Right cardiac atrium (tissue), 5 donors: ENCODE measurements at regions not wholly inside any gene's neighbourhood (a gene's known extent, or its start where the extent isn't known, plus 50 kb on each side); places are given as distances from the start of the nearest gene placed in this dataset.

Experiments
- ATAC-seq, 2 donors: fragments of 200-7000 bp; cut with Tn5 transposase; one replicate each; pipeline versions ENCODE4 v1.8.0 to v1.9.1; 2020; ENCODE audit warnings: moderate library complexity in 2 of 2, mild to moderate bottlenecking in 1 of 2
- DNase-seq, 3 donors: peaks; one replicate each; pipeline ENCODE4 v3.0.0-alpha.2; 2020
- H3K27ac ChIP-seq: one replicate; pipeline ENCODE4 v1.5.1; 2013; ENCODE audit warnings: mild to moderate bottlenecking, low read length, control low read depth, moderate library complexity
- H3K27me3 ChIP-seq: one replicate; pipeline ENCODE4 v1.6.1; 2013; ENCODE audit not compliant: control insufficient read depth, insufficient read depth
- H3K4me1 ChIP-seq: one replicate; pipeline ENCODE4 v1.6.1; 2013; ENCODE audit warnings: low read length; ENCODE audit not compliant: control insufficient read depth, insufficient read depth
- H3K4me3 ChIP-seq: one replicate; pipeline ENCODE4 v1.5.1; 2013; ENCODE audit warnings: low read length, control low read depth
- H3K9me3 ChIP-seq: one replicate; pipeline ENCODE4 v1.6.1; 2013; ENCODE audit warnings: low read length; ENCODE audit not compliant: control insufficient read depth
- WGBS: extraction: QIAGEN DNeasy Blood & Tissue Kit; methylation state at CpG from one replicate; pipeline ENCODE4 v1.1.7; 2013; 5-methylcytosine and 5-hydroxymethylcytosine counted together
- intact Hi-C, 4 donors: fragments of 100-400 bp; cut with DNase I; formaldehyde crosslinking; loops; one replicate each; pipeline versions ENCODE4 v1.11.0 to v1.14.0; 2022 to 2023
- donor health status: healthy with polysubstance abuse.
- donor health status: DM: no; HTN: yes; CAD: no.
- donor health status: DM: no; HTN: no; CAD: no.
- donor health status: DM: no; HTN: yes; CAD: no; lungs with severe emphysema.
- donor health status: DM: yes; HTN: yes; CAD: no.

DNA sequence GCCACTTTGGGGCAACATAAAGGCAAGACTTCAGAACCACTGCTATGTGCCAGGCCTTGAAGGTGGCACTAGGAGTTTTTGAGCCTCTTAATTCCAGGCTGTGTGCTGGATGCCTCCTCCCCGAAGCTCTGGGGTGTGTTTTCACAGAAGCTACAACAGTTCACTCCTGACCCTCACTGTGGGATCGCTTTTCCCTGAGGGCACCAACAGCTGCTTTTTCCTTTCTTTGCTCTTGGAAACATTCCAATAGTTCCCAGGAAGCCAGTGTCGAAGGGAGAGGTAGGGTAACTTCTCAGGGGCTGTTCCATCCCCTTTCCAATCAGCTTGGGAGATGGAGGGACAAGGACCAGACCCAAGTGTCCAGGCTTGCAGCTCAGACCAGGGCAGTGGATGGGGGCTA is 153.4 kb downstream of the C1orf94 start:
- Histone ChIP-seq H3K4me3 (no peak overlapping the region), H3K27me3 (no peaks in the 10 kb centered on the region), H3K27ac (no peak overlapping the region), H3K9me3 (no peaks in the 10 kb centered on the region), H3K4me1 (no peaks in the 10 kb centered on the region)
- ATAC-seq (no peak), DNase-seq (no peak)
- intact Hi-C loops, result no loop called here
- WGBS, result 58% methylated on average over 3 of the region's 3 CpGs

DNA sequence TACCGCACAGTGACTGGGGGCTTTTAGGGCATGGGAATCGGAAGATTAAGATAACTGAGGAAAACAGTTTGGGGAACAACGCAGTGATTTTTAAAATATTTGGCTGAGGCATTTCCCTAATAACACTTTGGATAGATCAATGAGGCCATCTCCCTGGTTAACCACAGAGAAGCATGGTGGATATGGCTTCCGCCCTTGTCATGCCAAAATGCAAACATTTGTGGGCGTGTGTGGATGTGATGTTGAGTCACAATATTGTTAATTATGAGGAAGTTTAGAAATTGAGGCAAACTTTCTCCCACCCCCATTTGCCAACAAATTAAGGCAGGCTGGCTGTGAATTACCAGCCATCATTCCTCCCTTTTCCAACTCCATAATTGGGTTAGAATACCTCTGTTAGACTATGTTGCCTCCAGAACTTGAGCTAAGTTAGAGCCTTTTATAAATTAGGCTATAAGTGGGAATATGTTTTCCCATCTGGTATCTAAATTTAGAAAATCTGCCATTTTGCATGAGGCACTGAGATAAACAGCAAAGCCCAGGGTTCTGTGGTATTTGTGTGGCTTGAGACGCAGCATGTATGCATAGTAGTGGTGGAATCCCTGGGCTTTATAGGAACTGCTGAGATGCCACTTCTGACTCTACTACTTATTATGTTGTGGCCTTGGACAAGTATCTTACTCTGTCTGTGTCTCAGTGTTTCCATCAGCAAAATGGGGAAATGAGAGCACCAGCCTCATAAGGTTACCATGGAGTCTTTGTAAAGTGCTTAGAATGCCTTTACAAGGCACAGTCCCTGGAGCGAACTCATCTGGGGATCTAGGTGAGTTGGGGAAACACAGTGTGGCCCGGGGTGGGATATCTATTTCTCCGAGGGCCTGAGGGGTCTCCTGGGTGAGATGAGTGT is 154.6 kb downstream of the C1orf94 start:
- Histone ChIP-seq H3K27ac (no peak overlapping the region), H3K27me3 (no peaks in the 10 kb centered on the region), H3K9me3 (no peaks in the 10 kb centered on the region), H3K4me3 (no peak overlapping the region), H3K4me1 (no peaks in the 10 kb centered on the region)
- ATAC-seq (no peak), DNase-seq (no peak)
- intact Hi-C loops, result no loop called here
- WGBS, result 81% methylated on average over 9 of the region's 9 CpGs

DNA sequence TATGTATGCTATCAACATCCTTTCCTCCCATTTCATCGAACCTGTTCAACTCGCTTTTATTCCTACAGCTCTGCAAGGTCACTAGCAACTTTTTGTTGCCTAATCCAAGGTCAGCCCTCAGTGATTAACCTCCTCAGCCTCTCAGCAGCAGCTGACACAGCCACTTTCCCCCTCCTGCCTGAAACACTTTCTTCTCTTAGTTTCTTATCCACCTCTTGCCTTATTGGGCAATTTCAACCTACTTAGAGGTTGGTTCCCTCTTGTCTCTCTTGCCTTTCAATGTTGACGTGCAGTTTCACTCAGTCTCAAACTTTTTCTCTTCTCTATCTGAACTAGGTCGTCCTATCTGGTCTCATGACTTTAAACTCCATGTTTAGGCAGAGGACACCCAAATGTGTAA is 156.3 kb downstream of the C1orf94 start:
- Histone ChIP-seq H3K4me3 (no peak overlapping the region), H3K27me3 (no peaks in the 10 kb centered on the region), H3K27ac (no peak overlapping the region), H3K4me1 (no peaks in the 10 kb centered on the region), H3K9me3 (no peaks in the 10 kb centered on the region)
- WGBS, result 43% methylated on average over 4 of the region's 4 CpGs
- no peak for DNase-seq
- no peak for ATAC-seq
- intact Hi-C loops, result no loop called here

DNA sequence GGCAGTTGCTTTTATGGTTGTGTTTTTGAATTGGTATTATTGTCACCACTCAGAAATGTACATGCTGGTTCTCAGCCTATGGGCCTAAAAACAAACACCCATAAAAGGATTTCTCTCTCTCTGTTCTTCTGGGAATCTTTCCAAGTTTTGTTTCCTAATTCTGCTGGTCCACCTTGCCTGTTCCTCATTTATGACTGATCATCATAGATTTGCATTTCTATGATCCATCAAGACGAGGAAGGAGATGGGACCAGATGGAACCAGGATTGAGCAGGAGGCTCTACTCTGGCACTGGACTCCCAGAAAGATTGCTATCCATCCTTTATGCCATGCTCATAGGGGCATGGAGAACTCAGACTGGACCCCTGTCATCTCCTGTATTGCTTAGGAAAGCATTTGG is 162.2 kb downstream of the C1orf94 start:
- H3K9me3 ChIP-seq, result no peaks in the 10 kb centered on the region
- H3K4me1 ChIP-seq, result no peaks in the 10 kb centered on the region
- no peak for DNase-seq
- no peaks in the 10 kb centered on the region for H3K27me3 ChIP-seq
- no peak for ATAC-seq
- H3K4me3 ChIP-seq, result no peak overlapping the region
- intact Hi-C loops, result no loop called here
- no peak overlapping the region for H3K27ac ChIP-seq
- WGBS, result 71% methylated on average over 1 of the region's 1 CpG

DNA sequence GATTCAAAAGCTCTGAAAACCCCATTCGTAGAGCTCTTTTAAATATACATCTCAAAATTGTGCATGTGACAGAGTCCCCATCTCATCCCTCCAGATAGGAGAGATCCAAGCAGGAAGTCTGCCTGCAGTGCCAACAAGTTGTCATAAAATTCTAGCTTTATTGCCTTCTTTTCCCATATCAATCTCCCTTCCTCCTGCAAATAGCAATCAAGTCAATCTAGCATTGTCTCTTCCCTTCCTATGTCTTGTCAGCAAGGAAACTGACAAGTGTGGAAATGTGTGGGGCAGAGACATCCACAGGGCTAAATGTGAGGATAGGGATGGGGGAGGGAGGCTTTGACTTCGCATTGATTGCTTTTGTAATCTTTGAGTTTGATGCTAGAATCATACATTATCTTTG is 165.2 kb downstream of the C1orf94 start:
- Histone ChIP-seq H3K27ac (no peak overlapping the region), H3K27me3 (no peaks in the 10 kb centered on the region), H3K4me3 (no peak overlapping the region), H3K9me3 (no peaks in the 10 kb centered on the region), H3K4me1 (no peaks in the 10 kb centered on the region)
- WGBS, result 54% methylated on average over 2 of the region's 2 CpGs
- intact Hi-C loops, result no loop called here
- ATAC-seq, result no peak
- DNase-seq, result no peak

DNA sequence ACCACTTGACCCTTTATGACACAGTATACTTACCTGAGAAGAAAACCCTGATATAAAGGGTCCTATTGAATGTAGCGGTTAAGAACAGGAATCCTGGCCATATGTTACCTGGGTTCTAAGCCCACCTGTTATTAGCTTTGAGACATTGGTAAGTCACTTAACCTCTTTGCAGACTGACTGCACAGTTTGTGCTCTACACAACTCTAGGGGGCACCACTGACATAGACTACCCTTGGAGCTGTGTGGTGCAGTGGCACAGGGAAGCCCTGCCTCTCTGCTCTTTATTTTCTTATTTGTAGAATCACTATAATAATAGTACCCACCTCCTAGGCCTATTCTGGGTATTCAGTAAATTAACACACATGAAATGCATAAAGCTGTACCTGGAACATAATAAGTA is 165.6 kb downstream of the C1orf94 start:
- Histone ChIP-seq H3K27ac (no peak overlapping the region), H3K4me1 (no peaks in the 10 kb centered on the region), H3K4me3 (no peak overlapping the region), H3K9me3 (no peaks in the 10 kb centered on the region), H3K27me3 (no peaks in the 10 kb centered on the region)
- intact Hi-C loops, result no loop called here
- ATAC-seq (no peak), DNase-seq (no peak)
- WGBS, result 88% methylated on average over 1 of the region's 1 CpG

DNA sequence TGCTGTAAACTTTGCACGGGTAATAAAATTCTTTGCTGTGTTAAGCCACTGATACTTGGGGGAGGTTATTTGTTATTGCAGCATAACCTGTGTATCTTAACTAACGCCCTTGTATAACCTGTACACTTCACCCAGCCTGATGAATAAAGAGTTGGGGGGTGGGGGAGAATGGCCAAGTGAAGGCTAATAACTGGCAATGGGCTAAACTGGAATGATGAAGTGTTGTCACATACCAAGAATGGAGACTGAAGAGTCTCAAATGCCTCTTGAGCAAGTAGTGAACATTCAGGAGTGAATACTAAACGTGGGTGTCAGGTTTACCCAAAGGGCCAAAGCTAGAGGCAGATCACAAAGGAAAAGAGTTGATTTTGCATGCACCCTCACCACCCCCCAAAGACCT is 169.4 kb downstream of the C1orf94 start:
- ATAC-seq (no peak), DNase-seq (no peak)
- H3K9me3 ChIP-seq, result no peaks in the 10 kb centered on the region
- intact Hi-C loops, result no loop called here
- no peaks in the 10 kb centered on the region for H3K27me3 ChIP-seq
- no peak overlapping the region for H3K4me3 ChIP-seq
- H3K4me1 ChIP-seq, result no peaks in the 10 kb centered on the region
- 44% methylated on average over 3 of the region's 3 CpGs for WGBS
- no peak overlapping the region for H3K27ac ChIP-seq

DNA sequence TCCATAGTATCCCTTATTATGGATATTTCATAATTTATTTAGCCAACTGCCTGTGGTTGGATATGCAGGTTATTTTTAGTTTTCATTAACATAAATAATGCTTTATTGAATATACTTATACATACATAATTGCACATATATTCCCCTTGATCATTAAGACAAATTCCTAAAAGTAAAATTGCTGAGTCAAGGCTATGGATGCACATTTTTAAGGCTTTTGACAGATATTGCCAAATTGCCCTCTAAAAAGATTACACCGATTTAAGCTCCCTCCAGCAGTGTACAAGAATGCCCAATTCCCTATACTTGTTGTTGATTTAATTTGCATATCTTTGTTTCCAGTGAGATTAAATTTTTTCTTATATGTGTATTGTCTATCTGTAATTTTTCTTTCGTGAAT is 176.7 kb downstream of the C1orf94 start:
- intact Hi-C loops, result no loop called here
- ATAC-seq, result no peak

DNA sequence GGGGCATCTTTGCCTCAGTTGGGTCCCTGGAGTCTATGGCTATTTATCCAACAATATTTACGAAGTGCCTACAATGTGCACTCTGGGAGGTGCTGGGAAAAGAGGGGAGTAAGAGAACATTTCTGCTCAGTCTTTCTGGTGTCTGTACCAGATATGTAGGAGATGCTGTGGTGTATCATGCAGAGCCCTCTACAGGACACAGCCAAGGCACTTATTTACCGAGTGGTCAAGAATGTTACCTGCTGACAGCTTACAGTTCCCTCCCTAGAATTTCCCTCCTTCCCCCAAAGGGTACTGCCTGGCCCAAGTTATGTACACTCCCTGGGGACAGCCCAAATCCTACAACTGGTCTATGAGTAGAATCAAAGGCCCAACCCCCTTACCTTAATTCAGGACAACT is 177.7 kb downstream of the C1orf94 start:
- H3K4me1 ChIP-seq, result no peaks in the 10 kb centered on the region
- no peak for ATAC-seq
- no peak for DNase-seq
- H3K4me3 ChIP-seq, result no peak overlapping the region
- no peaks in the 10 kb centered on the region for H3K9me3 ChIP-seq
- H3K27me3 ChIP-seq, result no peaks in the 10 kb centered on the region
- 36% methylated on average over 2 of the region's 2 CpGs for WGBS
- intact Hi-C loops, result no loop called here
- H3K27ac ChIP-seq, result no peak overlapping the region

More for the DNA sequence above, 176.7 kb downstream of the C1orf94 start:
- H3K9me3 ChIP-seq, result no peaks in the 10 kb centered on the region
- H3K4me1 ChIP-seq, result no peaks in the 10 kb centered on the region
- no peaks in the 10 kb centered on the region for H3K27me3 ChIP-seq
- H3K4me3 ChIP-seq, result no peak overlapping the region
- H3K27ac ChIP-seq, result no peak overlapping the region
- DNase-seq, result no peak
- 86% methylated on average over 2 of the region's 2 CpGs for WGBS

DNA sequence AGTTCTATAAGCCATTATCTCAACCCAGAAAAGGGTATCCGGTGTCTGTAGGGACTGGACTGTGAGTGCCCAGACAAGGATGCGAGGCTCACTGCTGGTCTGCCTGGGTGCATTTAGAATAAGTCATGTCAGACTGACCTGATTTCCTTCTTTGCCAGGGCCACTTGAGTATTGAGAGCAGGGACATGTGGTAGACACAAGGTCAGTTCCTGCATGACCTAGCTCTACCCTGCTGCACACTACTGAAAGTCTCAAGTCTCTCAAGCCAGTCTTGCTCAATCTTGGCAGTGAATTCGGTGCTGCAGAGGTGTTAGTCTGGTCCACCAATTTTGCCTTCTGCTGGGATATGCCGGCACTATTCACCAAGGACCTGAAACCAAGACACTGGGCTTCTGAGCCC is 180.1 kb downstream of the C1orf94 start:
- H3K9me3 ChIP-seq, result no peaks in the 10 kb centered on the region
- DNase-seq, result no peak
- no peaks in the 10 kb centered on the region for H3K27me3 ChIP-seq
- intact Hi-C loops, result no loop called here
- no peaks in the 10 kb centered on the region for H3K4me1 ChIP-seq
- no peak overlapping the region for H3K27ac ChIP-seq
- ATAC-seq, result no peak
- WGBS, result 78% methylated on average over 4 of the region's 4 CpGs
- H3K4me3 ChIP-seq, result no peak overlapping the region

DNA sequence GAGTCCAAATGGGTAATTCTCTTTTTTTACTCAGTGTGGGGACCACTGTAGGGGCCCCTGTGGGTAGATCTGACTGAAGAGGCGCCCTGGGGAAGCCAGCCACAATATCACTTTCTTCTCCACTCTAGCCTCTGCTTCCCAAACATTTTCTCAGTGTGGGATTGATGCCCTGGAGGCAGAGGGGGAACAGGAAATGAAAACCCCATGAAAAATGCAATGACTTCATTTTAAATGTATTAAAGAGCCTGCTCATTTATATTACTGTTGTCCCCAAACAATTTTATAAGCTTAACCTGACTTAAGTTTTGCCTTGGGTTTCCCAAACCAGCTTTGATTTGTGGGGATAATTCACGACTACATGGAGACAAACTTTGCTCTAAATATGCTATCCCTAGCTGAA is 181.9 kb downstream of the C1orf94 start:
- 57% methylated on average over 2 of the region's 2 CpGs for WGBS
- ATAC-seq, result no peak
- Histone ChIP-seq H3K27ac (no peak overlapping the region), H3K4me3 (no peak overlapping the region), H3K9me3 (no peaks in the 10 kb centered on the region), H3K27me3 (no peaks in the 10 kb centered on the region), H3K4me1 (no peaks in the 10 kb centered on the region)
- no peak for DNase-seq
- intact Hi-C loops, result no loop called here

DNA sequence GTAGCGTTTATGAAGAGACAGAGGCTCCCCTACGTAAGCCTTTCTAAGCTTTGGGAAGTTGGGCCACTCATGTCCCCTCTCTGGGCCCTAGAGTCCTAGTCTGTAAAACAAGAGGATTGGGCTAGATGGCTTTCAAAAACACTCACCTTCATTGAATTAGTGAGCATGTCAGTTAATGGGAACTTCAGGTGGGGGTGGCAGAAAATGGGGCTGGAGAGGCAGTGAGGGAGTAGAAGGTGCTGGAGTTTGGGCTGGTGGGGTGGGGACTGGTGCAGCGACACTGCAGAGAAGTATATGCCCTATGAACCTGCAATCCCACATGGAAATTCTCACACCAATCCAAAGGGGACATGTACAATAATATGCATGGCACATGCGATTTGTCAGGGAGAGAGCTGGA is 182.7 kb downstream of the C1orf94 start:
- WGBS, result 86% methylated on average over 4 of the region's 4 CpGs
- intact Hi-C loops, result no loop called here
- DNase-seq (no peak), ATAC-seq (no peak)
- Histone ChIP-seq H3K27ac (no peak overlapping the region), H3K4me1 (no peaks in the 10 kb centered on the region), H3K9me3 (no peaks in the 10 kb centered on the region), H3K27me3 (no peaks in the 10 kb centered on the region), H3K4me3 (no peak overlapping the region)
